ENCODE measurements at regions not wholly inside any gene's neighbourhood (a gene's known extent, or its start where the extent isn't known, plus 50 kb on each side); places are given as distances from the start of the nearest gene placed in this dataset.

DNA sequence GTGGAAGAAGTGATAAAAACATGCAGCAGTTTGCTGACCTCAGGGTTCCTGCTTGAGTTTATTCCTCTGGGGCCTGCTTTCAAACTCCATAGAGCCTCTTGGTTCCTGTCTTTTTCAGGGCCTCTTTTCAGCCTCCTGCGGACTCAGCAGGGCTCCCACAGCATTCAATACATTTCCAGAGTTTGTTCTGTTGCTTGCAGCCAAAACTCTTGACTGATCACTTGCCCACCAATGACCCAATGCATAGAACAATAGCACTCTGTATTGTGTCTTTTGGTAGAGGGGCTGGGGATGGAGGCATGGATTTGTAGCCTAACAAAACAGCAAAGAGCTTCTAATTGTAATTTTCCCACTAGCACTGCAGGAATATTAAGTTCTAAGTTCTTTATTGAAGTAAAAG lies 50.8 kb upstream of the CREB5 start:
- in situ Hi-C loops (cut with MboI; ENCODE audit: low pct_unique_long_range_greater_than_20kb, low sequenced_read_pairs, unreplicated experiment) = no loop called here
- TF ChIP-seq, protein P1, sequence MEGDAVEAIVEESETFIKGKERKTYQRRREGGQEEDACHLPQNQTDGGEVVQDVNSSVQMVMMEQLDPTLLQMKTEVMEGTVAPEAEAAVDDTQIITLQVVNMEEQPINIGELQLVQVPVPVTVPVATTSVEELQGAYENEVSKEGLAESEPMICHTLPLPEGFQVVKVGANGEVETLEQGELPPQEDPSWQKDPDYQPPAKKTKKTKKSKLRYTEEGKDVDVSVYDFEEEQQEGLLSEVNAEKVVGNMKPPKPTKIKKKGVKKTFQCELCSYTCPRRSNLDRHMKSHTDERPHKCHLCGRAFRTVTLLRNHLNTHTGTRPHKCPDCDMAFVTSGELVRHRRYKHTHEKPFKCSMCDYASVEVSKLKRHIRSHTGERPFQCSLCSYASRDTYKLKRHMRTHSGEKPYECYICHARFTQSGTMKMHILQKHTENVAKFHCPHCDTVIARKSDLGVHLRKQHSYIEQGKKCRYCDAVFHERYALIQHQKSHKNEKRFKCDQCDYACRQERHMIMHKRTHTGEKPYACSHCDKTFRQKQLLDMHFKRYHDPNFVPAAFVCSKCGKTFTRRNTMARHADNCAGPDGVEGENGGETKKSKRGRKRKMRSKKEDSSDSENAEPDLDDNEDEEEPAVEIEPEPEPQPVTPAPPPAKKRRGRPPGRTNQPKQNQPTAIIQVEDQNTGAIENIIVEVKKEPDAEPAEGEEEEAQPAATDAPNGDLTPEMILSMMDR (IDR thresholded peaks at IDR 0.05; ENCODE audit: extremely low read depth, insufficient read depth, missing control alignments) = no peak
- no peak for DNase-seq (ENCODE audit: low spot score)

DNA sequence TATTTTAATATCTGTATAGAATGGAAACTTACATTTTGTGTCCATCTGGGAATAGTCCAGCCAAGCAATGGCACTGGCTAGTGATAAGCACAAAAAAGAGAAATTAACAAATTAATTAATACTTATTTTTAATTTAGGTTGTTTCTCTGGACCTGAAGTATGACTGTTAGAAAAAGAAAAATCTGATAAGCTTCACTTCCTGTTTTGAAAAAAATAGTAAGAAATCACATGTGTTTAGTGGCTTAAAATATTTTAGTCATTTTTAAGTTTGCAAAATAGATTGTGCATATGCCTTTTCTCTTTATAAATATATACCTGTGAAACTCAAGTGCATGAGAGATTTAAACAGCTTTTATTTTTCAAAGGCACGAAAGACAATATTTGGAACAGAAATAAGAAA lies 50.1 kb upstream of the CREB5 start:
- DNase-seq (ENCODE audit: low spot score) = no peak
- TF ChIP-seq, protein P1 (IDR thresholded peaks at IDR 0.05; ENCODE audit: extremely low read depth, insufficient read depth, missing control alignments) = no peak
- in situ Hi-C loops (cut with MboI; ENCODE audit: low pct_unique_long_range_greater_than_20kb, low sequenced_read_pairs, unreplicated experiment) = no loop called here

Data from GM13977 (cell line).